Jurkat, Clone E6-1 (cell line): ENCODE measurements at regions not wholly inside any gene's neighbourhood (a gene's known extent, or its start where the extent isn't known, plus 50 kb on each side); places are given as distances from the start of the nearest gene placed in this dataset.

ENCODE experiments used
- DNase-seq: peaks from one replicate; pipeline ENCODE4 v3.0.0-alpha.2; 2011; ENCODE audit warnings: low read depth, low spot score
- H3K4me3 ChIP-seq: 2 replicates; pipeline ENCODE4 v1.5.1; 2011; ENCODE audit warnings: mild to moderate bottlenecking, low read length, control low read depth, moderate library complexity

GRCh38 chr21:27827972-27828371 is 861.1 kb upstream of the ADAMTS5 start:
- no peak overlapping the region for H3K4me3 ChIP-seq
- DNase-seq: no peak

GRCh38 chr21:27825035-27825434 is 858.1 kb upstream of the ADAMTS5 start:
- no peak for DNase-seq
- no peak overlapping the region for H3K4me3 ChIP-seq

GRCh38 chr21:27823652-27824201 is 856.8 kb upstream of the ADAMTS5 start:
- H3K4me3 ChIP-seq: no peak overlapping the region
- DNase-seq: no peak

GRCh38 chr21:27820342-27820741 is 853.5 kb upstream of the ADAMTS5 start:
- no peak overlapping the region for H3K4me3 ChIP-seq
- no peak for DNase-seq

- no peak for DNase-seq
- no peak overlapping the region for H3K4me3 ChIP-seq
Measured at GRCh38 chr21:27819299-27819698, 852.4 kb upstream of the ADAMTS5 start.

- H3K4me3 ChIP-seq: no peak overlapping the region
- no peak for DNase-seq
Measured at GRCh38 chr21:27818847-27819246, 852.0 kb upstream of the ADAMTS5 start.

GRCh38 chr21:27817902-27818623 is 851.2 kb upstream of the ADAMTS5 start:
- H3K4me3 ChIP-seq: no peak overlapping the region
- no peak for DNase-seq

GRCh38 chr21:27817074-27817473 is 850.2 kb upstream of the ADAMTS5 start:
- H3K4me3 ChIP-seq: no peak overlapping the region
- no peak for DNase-seq

GRCh38 chr21:27816301-27816700 is 849.4 kb upstream of the ADAMTS5 start:
- DNase-seq: no peak
- no peak overlapping the region for H3K4me3 ChIP-seq

- no peak overlapping the region for H3K4me3 ChIP-seq
- DNase-seq: no peak
Measured at GRCh38 chr21:27814226-27814625, 847.3 kb upstream of the ADAMTS5 start.

GRCh38 chr21:27813750-27814149 is 846.9 kb upstream of the ADAMTS5 start:
- DNase-seq: no peak
- no peak overlapping the region for H3K4me3 ChIP-seq

GRCh38 chr21:27813344-27813743 is 846.5 kb upstream of the ADAMTS5 start:
- DNase-seq: no peak
- no peak overlapping the region for H3K4me3 ChIP-seq

- no peak overlapping the region for H3K4me3 ChIP-seq
- no peak for DNase-seq
Measured at GRCh38 chr21:27812279-27812678, 845.4 kb upstream of the ADAMTS5 start.

- no peak for DNase-seq
- no peak overlapping the region for H3K4me3 ChIP-seq
Measured at GRCh38 chr21:27808923-27809322, 842.0 kb upstream of the ADAMTS5 start.

- no peak for DNase-seq
- H3K4me3 ChIP-seq: no peak overlapping the region
Measured at GRCh38 chr21:27807596-27807995, 840.7 kb upstream of the ADAMTS5 start.

- no peak overlapping the region for H3K4me3 ChIP-seq
- DNase-seq: no peak
Measured at GRCh38 chr21:27806281-27806680, 839.4 kb upstream of the ADAMTS5 start.

GRCh38 chr21:27805696-27806095 is 838.8 kb upstream of the ADAMTS5 start:
- no peak for DNase-seq
- no peak overlapping the region for H3K4me3 ChIP-seq

GRCh38 chr21:27804515-27804914 is 837.6 kb upstream of the ADAMTS5 start:
- DNase-seq: no peak
- no peak overlapping the region for H3K4me3 ChIP-seq

- no peak overlapping the region for H3K4me3 ChIP-seq
- no peak for DNase-seq
Measured at GRCh38 chr21:27803571-27803970, 836.7 kb upstream of the ADAMTS5 start.

GRCh38 chr21:27802816-27803475 is 836.1 kb upstream of the ADAMTS5 start:
- H3K4me3 ChIP-seq: no peak overlapping the region
- DNase-seq: peak; percentile 42

GRCh38 chr21:27799861-27800260 is 833.0 kb upstream of the ADAMTS5 start:
- H3K4me3 ChIP-seq: no peak overlapping the region
- DNase-seq: no peak
